ENCODE measurements at regions not wholly inside any gene's neighbourhood (a gene's known extent, or its start where the extent isn't known, plus 50 kb on each side); places are given as distances from the start of the nearest gene placed in this dataset.

- no peak for TF ChIP-seq EZH2 (IDR thresholded peaks at IDR 0.05; ENCODE audit: low read depth)
- TF ChIP-seq CTCF (conservative IDR thresholded peaks at IDR 0.05), result no peak
Measured at GRCh38 chr3:76664816-76665215, 375.1 kb upstream of the ROBO2 start.

All from PC-9 (cell line).